ENCODE measurements at regions not wholly inside any gene's neighbourhood (a gene's known extent, or its start where the extent isn't known, plus 50 kb on each side); places are given as distances from the start of the nearest gene placed in this dataset.

DNA sequence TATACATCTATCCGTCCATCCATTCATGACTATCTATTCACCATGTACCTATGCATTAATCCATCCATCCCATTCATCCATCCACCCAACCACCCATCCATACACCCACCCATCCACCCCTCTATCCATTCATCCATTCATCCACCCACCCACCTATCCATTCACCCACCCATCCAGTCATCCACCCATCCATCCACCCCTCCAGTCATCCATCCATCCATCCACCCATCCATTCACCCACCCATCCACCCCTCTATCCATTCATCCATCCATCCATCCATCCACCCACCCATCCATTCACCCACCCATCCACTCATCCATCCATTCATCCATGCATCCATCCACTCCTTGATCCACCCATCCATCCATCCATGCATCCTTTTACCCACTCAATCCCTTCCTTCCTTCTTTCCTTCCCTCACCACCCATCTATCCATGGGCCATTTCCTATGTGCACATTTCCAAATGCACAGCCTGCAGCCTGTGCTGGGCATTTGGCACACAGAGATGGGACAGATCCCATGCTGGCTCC lies 100.8 kb upstream of the ADRA2C start:
- TF ChIP-seq, protein P1, sequence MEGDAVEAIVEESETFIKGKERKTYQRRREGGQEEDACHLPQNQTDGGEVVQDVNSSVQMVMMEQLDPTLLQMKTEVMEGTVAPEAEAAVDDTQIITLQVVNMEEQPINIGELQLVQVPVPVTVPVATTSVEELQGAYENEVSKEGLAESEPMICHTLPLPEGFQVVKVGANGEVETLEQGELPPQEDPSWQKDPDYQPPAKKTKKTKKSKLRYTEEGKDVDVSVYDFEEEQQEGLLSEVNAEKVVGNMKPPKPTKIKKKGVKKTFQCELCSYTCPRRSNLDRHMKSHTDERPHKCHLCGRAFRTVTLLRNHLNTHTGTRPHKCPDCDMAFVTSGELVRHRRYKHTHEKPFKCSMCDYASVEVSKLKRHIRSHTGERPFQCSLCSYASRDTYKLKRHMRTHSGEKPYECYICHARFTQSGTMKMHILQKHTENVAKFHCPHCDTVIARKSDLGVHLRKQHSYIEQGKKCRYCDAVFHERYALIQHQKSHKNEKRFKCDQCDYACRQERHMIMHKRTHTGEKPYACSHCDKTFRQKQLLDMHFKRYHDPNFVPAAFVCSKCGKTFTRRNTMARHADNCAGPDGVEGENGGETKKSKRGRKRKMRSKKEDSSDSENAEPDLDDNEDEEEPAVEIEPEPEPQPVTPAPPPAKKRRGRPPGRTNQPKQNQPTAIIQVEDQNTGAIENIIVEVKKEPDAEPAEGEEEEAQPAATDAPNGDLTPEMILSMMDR (IDR thresholded peaks at IDR 0.05), result no peak
- TF ChIP-seq POLR2AphosphoS5 (IDR thresholded peaks at IDR 0.05), result no peak

Data from stomach (tissue), 4 donors.